ENCODE measurements at regions not wholly inside any gene's neighbourhood (a gene's known extent, or its start where the extent isn't known, plus 50 kb on each side); places are given as distances from the start of the nearest gene placed in this dataset.

GRCh38 chr10:89093728-89094127 lies 103.1 kb downstream of the FAS start:
- no peak for DNase-seq

- DNase-seq = no peak
Observed at GRCh38 chr10:89092981-89093380, 102.4 kb downstream of the FAS start.

- DNase-seq = no peak
Observed at GRCh38 chr10:89092439-89092838, 101.8 kb downstream of the FAS start.

DNA sequence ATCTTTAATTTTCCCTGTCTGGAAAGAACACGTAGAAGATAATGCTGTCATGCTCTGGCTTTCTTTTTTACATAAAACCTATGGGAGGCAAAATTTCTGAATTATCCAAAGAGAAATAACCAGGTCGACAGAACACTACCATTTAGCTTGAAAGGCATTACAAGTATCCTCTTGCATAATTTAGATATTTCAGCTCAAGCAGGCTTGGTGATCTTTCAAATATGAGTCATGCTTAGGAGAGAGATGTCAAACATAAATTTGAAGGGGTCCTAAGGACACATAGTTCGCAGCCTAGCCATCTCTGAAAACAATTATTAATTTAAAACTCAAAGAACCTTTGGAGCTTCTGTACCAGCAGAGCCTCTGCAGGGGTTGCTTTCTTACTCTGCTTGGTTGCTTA lies 100.9 kb downstream of the FAS start:
- no peak for DNase-seq

DNA sequence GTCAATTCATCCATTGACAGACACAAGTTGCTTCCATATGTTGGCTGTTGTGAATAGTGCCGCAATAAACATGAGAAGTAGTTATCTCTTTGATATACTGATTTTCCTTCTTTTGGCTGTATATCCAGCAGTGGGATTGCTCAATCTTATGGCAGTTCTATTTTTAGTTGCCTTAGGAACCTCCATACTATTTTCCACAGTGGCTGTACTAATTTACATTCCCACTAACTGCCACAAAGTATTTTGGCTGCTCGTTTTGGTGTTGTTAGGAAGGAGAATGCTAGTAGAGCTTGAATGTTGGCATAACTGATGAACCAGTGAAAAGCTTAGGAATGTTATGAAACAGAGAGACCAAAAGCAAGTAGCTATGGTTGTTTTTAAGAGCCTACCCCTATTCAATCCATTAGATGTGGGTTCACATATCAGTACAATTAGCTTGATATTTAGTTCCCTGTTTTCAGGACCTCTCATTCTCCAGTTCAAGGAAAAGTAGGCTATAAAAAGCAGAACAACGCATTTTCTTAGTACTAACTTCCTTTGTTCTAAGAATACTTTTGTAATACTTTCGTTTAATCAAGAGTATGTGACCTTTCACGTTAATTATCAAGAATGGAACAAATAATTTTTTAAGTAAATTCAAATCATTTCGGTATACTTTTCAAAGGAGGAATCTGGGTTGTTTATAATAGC lies 100.3 kb downstream of the FAS start:
- no peak for DNase-seq

GRCh38 chr10:89086801-89087521 lies 96.4 kb downstream of the FAS start:
- peak in 1 of 2 experiments; percentile 26 for DNase-seq

GRCh38 chr10:89085153-89085552 lies 94.6 kb downstream of the FAS start:
- DNase-seq = no peak

GRCh38 chr10:89082086-89082485 lies 91.5 kb downstream of the FAS start:
- no peak for DNase-seq

DNA sequence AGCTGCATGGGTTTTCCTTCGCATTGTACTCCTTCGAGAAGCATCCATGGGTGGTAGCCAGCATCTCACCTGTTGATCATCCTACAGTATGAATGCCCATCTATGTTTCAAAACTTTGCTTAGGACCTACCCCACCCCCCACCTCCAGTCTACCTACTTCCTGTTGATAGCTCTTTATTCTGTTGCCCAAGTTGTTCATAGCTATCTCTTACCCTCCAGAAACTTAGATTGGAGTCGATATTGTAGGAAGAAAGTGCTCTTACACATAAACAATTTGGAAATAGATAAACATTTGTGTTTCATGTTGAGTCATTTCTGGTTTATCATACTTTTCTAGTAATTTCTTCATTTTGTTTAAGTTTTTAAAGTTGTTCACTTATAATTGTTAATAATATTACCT lies 90.1 kb downstream of the FAS start:
- DNase-seq = no peak

DNA sequence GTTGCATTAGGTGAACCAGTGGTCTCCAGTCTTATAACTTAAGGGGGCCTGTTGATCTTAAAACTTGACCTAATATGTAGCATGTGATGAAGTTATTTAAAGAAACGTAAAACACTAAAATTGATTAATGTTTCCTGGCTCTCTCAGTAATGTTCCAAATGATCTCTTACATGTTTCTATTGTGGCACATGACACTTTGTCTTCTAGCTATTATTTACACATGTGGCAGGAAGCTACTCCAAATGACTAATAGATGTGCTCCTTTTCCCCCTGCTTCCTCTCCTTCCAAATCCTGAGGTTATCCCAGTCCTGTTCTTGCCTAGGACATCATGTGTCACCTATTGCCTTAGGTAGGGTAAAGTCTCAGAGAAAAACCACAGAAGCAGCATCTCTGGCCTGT lies 89.4 kb downstream of the FAS start:
- DNase-seq = no peak

DNA sequence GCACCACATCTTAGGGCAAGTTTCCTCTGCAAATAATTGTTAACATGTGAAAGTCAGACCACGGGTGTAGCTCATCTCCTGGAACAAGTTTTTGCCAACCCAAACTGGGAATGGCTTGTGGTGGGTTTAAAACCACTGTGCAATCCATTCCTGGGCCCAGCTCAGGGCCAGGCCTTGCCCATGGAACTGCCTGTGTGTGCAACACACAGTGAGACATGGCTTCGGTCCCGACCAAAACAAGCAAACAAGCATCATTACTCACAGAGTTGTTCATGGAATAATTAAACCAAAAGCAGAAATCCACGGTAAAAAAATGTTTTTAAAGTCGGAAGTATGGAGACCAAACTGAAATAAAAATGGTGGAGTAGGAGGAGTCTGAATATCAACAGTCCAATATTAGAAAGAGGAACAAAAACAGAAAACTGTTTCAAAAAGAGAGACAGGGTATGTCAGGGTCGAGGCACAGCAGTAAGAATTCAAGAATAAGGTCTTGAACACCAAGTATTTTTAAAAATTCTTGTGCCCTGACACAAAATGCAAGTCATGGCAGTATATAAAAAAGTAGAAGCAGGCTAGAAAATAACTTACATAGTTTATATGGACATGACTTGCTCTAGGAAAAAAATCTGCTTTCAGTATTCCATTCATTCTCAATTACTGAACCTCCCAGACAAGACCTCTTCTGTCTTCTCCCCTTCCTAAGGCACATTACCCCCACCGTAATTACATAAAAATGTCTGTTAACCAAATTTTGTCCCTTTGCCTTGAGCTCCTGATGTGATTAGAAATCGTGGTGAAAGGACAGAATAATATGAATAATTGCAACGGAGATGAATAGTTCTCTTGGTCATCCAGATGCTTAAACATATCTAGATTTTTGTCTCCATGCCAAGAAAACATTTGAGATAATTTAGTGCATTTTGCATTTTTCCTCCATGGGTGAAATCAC lies 88.4 kb downstream of the FAS start:
- no peak for DNase-seq

GRCh38 chr10:89076120-89076519 lies 85.5 kb downstream of the FAS start:
- DNase-seq = no peak

- DNase-seq = no peak
Observed at GRCh38 chr10:89075631-89076030, 85.0 kb downstream of the FAS start.

DNA sequence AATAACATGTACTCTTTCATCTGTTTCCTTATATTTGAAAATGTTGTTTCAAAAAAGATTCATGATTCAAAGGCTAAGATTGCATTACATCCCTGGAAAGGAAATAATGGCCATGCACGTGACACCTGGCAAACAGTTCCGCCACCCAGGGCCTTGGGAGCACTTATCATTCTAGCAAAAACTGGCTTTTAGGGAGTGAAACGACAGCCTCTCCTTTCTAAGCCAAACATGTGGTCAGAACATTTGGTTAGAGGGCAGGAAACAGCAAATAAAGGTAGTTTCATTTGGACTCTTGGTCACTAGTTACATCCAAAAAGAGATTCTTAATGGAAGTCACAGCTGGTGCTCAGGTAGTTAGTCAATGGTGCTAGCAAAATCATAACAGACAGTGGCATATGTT lies 83.5 kb downstream of the FAS start:
- no peak for DNase-seq

- no peak for DNase-seq
Observed at GRCh38 chr10:89073719-89074118, 83.1 kb downstream of the FAS start.

DNA sequence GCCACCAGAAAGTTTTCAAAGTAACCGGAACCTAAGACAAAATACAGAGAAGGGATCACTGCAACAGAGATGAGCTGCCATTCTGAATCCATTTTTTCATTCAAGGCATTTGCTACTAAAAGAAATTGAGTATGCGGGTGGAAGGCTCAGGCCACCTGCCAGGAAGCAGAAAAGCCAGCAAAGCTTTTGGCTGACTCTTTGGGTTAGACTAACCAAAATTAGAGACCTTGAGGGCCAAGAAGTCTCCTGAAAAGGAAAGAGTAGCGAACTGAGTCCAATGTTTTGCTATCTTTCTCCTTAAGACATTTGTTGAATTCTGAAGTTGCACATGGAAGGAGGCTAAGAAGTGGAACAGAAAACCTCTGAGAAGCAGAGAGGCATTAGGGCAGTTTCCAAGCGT lies 79.0 kb downstream of the FAS start:
- no peak for DNase-seq

All from activated CD4-positive, alpha-beta T cell treated with anti-CD3 and anti-CD28 coated beads, Interleukin-2, amount 50 U/mL, for 48 hours (primary cell).